HG03520 (cell line): ENCODE measurements at regions not wholly inside any gene's neighbourhood (a gene's known extent, or its start where the extent isn't known, plus 50 kb on each side); places are given as distances from the start of the nearest gene placed in this dataset.
"Not testable (repeated sequence)": the region's sequence is repeated elsewhere in the genome, so short reads cannot be mapped to it uniquely, and the experiment has no call there.

Experiments used
- ATAC-seq: cut with Tn5 transposase; IDR thresholded peaks from one replicate; pipeline ENCODE4 v1.9.1; 2021; ENCODE audit warnings: mild to moderate bottlenecking, moderate library complexity; ENCODE audit not compliant: unreplicated experiment

GRCh38 chr18:70414315-70414900, 125.6 kb downstream of the SOCS6 start:
- no peak for ATAC-seq

GRCh38 chr18:70413455-70413854, 124.6 kb downstream of the SOCS6 start:
- ATAC-seq, result no peak

GRCh38 chr18:70411876-70412435, 123.1 kb downstream of the SOCS6 start:
- ATAC-seq, result no peak

- ATAC-seq, result no peak
These were observed 122.5 kb downstream of the SOCS6 start for GRCh38 chr18:70411307-70411706.

- no peak for ATAC-seq
These were observed 116.2 kb downstream of the SOCS6 start for GRCh38 chr18:70405052-70405451.

- no peak for ATAC-seq
These were observed 111.6 kb downstream of the SOCS6 start for GRCh38 chr18:70400476-70400875.

- no peak for ATAC-seq
These were observed 109.2 kb downstream of the SOCS6 start for GRCh38 chr18:70398076-70398475.

GRCh38 chr18:70397259-70397925, 108.5 kb downstream of the SOCS6 start:
- no peak for ATAC-seq

- ATAC-seq, result not testable (repeated sequence)
These were observed 106.9 kb downstream of the SOCS6 start for GRCh38 chr18:70395771-70396170.

GRCh38 chr18:70394672-70395071, 105.8 kb downstream of the SOCS6 start:
- no peak for ATAC-seq

- no peak for ATAC-seq
These were observed 101.7 kb downstream of the SOCS6 start for GRCh38 chr18:70390371-70391090.

- ATAC-seq, result not testable (repeated sequence)
These were observed 100.2 kb downstream of the SOCS6 start for GRCh38 chr18:70389036-70389435.

- ATAC-seq, result no peak
These were observed 98.2 kb downstream of the SOCS6 start for GRCh38 chr18:70387027-70387426.

GRCh38 chr18:70386582-70386981, 97.7 kb downstream of the SOCS6 start:
- ATAC-seq, result no peak

GRCh38 chr18:70385474-70385873, 96.6 kb downstream of the SOCS6 start:
- no peak for ATAC-seq

GRCh38 chr18:70384181-70384790, 95.4 kb downstream of the SOCS6 start:
- ATAC-seq, result no peak

GRCh38 chr18:70382992-70383717, 94.3 kb downstream of the SOCS6 start:
- ATAC-seq, result no peak

- ATAC-seq, result no peak
These were observed 93.2 kb downstream of the SOCS6 start for GRCh38 chr18:70382017-70382416.

- no peak for ATAC-seq
These were observed 92.4 kb downstream of the SOCS6 start for GRCh38 chr18:70380915-70381896.
